ENCODE measurements at regions not wholly inside any gene's neighbourhood (a gene's known extent, or its start where the extent isn't known, plus 50 kb on each side); places are given as distances from the start of the nearest gene placed in this dataset.

DNA sequence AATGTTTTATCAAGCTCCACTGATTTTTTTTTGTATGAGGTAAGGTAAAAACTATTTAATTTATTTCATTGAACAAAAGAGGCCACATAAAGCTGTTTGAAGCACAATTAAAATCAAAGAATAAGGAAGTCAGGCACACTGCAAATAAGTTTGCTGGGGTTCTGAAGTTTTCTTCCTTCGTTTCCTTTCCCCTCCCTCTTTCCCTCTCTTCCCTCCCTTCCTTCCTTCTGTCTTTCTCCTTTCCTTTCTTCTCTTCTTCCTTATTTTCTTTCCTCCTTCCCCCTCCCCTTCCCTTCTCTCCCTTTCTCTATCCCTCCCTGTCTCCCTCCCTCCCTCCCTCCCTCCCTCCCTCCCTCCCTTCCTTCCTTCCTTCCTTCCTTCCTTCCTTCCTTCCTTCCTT, 78.7 kb downstream of the ALX1 start:
- TF ChIP-seq, protein P1, sequence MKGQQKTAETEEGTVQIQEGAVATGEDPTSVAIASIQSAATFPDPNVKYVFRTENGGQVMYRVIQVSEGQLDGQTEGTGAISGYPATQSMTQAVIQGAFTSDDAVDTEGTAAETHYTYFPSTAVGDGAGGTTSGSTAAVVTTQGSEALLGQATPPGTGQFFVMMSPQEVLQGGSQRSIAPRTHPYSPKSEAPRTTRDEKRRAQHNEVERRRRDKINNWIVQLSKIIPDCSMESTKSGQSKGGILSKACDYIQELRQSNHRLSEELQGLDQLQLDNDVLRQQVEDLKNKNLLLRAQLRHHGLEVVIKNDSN (IDR thresholded peaks at IDR 0.05; ENCODE audit: borderline replicate concordance, low read depth) = no peak
- TF ChIP-seq MXI1 (IDR thresholded peaks at IDR 0.05; ENCODE audit: low read depth, low read length) = no peak
- no peak for TF ChIP-seq YY1 (IDR thresholded peaks at IDR 0.05; ENCODE audit: low read depth)
- TF ChIP-seq TEAD4 (IDR thresholded peaks at IDR 0.05; ENCODE audit: borderline replicate concordance, insufficient read depth) = no peak
- TF ChIP-seq, protein P2, sequence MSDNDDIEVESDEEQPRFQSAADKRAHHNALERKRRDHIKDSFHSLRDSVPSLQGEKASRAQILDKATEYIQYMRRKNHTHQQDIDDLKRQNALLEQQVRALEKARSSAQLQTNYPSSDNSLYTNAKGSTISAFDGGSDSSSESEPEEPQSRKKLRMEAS (IDR thresholded peaks at IDR 0.05; ENCODE audit: low read depth) = no peak
- TF ChIP-seq, protein P3, sequence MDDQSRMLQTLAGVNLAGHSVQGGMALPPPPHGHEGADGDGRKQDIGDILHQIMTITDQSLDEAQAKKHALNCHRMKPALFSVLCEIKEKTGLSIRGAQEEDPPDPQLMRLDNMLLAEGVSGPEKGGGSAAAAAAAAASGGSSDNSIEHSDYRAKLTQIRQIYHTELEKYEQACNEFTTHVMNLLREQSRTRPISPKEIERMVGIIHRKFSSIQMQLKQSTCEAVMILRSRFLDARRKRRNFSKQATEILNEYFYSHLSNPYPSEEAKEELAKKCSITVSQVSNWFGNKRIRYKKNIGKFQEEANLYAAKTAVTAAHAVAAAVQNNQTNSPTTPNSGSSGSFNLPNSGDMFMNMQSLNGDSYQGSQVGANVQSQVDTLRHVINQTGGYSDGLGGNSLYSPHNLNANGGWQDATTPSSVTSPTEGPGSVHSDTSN (IDR thresholded peaks at IDR 0.05) = no peak
- TF ChIP-seq, protein P4, sequence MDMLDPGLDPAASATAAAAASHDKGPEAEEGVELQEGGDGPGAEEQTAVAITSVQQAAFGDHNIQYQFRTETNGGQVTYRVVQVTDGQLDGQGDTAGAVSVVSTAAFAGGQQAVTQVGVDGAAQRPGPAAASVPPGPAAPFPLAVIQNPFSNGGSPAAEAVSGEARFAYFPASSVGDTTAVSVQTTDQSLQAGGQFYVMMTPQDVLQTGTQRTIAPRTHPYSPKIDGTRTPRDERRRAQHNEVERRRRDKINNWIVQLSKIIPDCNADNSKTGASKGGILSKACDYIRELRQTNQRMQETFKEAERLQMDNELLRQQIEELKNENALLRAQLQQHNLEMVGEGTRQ (IDR thresholded peaks at IDR 0.05; ENCODE audit: borderline replicate concordance, low read depth, low read length) = no peak
- TF ChIP-seq GATA2 (CRISPR knock-in tag; IDR thresholded peaks at IDR 0.05) = no peak
- TF ChIP-seq RCOR1 (IDR thresholded peaks at IDR 0.05; ENCODE audit: low read length) = no peak
- Histone ChIP-seq H3K27ac (ENCODE audit: low read depth in 2 of 2, low read length in 1 of 2) (no peak overlapping the region), H3K9me2 (no peaks in the 10 kb centered on the region), H3K9ac (no peak overlapping the region), H3K9me3 (no peaks in the 10 kb centered on the region), H2AFZ (ENCODE audit: low read depth) (no peak overlapping the region), H3K4me1 (ENCODE audit: control insufficient read depth in 1 of 2, insufficient read depth in 2 of 2, low read depth in 1 of 2, low read length in 1 of 2) (peaks cover 0 to 12% of the 10 kb centered on the region in 2 experiments; a peak in 1 of 4 replicates), H3K36me3 (replicated peaks in 1 of 2; ENCODE audit: control insufficient read depth in 1 of 2, insufficient read depth in 2 of 2, low read length in 1 of 2) (no peaks in the 10 kb centered on the region), H4K20me1 (ENCODE audit: insufficient read depth) (no peaks in the 10 kb centered on the region), H3K4me3 (ENCODE audit: low read depth in 2 of 2, low read length in 1 of 2) (no peak overlapping the region), H3K27me3 (ENCODE audit: insufficient read depth) (no peaks in the 10 kb centered on the region), H3K4me2 (no peak overlapping the region), H3K79me2 (ENCODE audit: insufficient read depth) (no peaks in the 10 kb centered on the region), H3F3A (replicated peaks; ENCODE audit: insufficient read depth) (no peaks in the 10 kb centered on the region)
- CTCF ChIA-PET = no interaction called here
- no peak for DNase-seq
- WGBS (ENCODE audit: low lambda C conversion rate) = 6% methylated on average over 1 of the region's 1 CpG
- POLR2A ChIA-PET = no interaction called here

DNA sequence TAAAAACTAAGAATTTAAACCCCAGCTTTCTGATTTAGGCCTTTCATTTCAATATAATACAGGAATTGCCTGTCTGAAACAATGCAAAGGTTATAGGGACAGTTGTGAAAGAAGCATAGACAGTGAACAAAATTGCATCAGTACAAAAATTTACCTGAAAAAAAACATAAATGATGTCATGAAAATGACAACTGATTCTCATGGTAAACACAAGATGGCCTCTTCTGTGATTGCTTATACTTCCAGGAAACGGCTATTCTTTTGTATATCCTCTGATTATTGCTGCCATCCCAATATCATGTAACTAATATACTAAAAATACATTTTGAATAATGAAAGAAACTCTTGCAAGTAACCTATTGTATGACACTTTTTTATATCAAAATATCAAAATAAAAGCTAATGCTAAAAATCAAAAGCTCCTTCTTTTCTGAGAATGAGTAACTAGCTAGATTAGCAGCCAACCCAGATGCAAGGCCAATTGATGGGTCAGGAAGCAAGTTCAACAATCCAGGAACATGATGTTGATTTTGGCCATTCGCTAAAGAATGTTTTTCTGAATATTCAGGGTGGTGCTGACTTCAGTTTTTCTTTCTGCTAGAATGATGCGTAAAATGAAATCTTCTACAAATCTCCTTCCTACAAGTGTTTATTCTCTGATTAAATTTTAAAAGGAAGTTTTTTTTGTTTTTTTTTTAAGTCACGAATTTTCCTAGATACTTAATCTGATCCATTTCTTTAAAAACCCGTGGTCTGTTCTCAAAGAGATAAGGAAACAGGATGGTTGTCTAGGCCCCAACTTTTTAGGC, 83.6 kb downstream of the ALX1 start:
- WGBS (ENCODE audit: low lambda C conversion rate) = 69% methylated on average over 5 of the region's 5 CpGs

More for the DNA sequence above, 83.6 kb downstream of the ALX1 start:
- ChIA-PET CTCF (no interaction called here), POLR2A (no interaction called here)
- Histone ChIP-seq H3K4me3 (ENCODE audit: low read depth in 2 of 2, low read length in 1 of 2) (no peak overlapping the region), H3F3A (replicated peaks; ENCODE audit: insufficient read depth) (no peaks in the 10 kb centered on the region), H3K79me2 (ENCODE audit: insufficient read depth) (no peaks in the 10 kb centered on the region), H3K9ac (no peak overlapping the region), H3K36me3 (replicated peaks in 1 of 2; ENCODE audit: control insufficient read depth in 1 of 2, insufficient read depth in 2 of 2, low read length in 1 of 2) (no peaks in the 10 kb centered on the region), H3K27me3 (ENCODE audit: insufficient read depth) (no peaks in the 10 kb centered on the region), H3K27ac (ENCODE audit: low read depth in 2 of 2, low read length in 1 of 2) (no peak overlapping the region), H2AFZ (ENCODE audit: low read depth) (no peak overlapping the region), H3K4me1 (ENCODE audit: control insufficient read depth in 1 of 2, insufficient read depth in 2 of 2, low read depth in 1 of 2, low read length in 1 of 2) (no peaks in the 10 kb centered on the region; a peak in 1 of 4 replicates), H3K9me2 (no peaks in the 10 kb centered on the region; the same call in 1 of the 2 replicates), H4K20me1 (ENCODE audit: insufficient read depth) (no peaks in the 10 kb centered on the region), H3K4me2 (no peak overlapping the region), H3K9me3 (no peaks in the 10 kb centered on the region)
- TF ChIP-seq MXI1 (IDR thresholded peaks at IDR 0.05; ENCODE audit: low read depth, low read length) = no peak
- TF ChIP-seq FOXJ3 (CRISPR knock-in tag; IDR thresholded peaks at IDR 0.05) = no peak
- TF ChIP-seq, protein P5, sequence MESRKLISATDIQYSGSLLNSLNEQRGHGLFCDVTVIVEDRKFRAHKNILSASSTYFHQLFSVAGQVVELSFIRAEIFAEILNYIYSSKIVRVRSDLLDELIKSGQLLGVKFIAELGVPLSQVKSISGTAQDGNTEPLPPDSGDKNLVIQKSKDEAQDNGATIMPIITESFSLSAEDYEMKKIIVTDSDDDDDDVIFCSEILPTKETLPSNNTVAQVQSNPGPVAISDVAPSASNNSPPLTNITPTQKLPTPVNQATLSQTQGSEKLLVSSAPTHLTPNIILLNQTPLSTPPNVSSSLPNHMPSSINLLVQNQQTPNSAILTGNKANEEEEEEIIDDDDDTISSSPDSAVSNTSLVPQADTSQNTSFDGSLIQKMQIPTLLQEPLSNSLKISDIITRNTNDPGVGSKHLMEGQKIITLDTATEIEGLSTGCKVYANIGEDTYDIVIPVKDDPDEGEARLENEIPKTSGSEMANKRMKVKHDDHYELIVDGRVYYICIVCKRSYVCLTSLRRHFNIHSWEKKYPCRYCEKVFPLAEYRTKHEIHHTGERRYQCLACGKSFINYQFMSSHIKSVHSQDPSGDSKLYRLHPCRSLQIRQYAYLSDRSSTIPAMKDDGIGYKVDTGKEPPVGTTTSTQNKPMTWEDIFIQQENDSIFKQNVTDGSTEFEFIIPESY (IDR thresholded peaks at IDR 0.05; ENCODE audit: borderline replicate concordance, low read depth) = no peak
- no peak for TF ChIP-seq NRF1 (IDR thresholded peaks at IDR 0.05; ENCODE audit: low read depth, low read length)
- no peak for DNase-seq
